Mucosa of descending colon (tissue), 3 donors: ENCODE measurements at regions not wholly inside any gene's neighbourhood (a gene's known extent, or its start where the extent isn't known, plus 50 kb on each side); places are given as distances from the start of the nearest gene placed in this dataset.

Experiments
- ATAC-seq: fragments of 200-7000 bp; cut with Tn5 transposase; one replicate; pipeline ENCODE4 v1.9.1; 2020; ENCODE audit warnings: mild to moderate bottlenecking, moderate library complexity
- DNase-seq, 3 donors: peaks; one replicate each; pipeline ENCODE4 v3.0.0-alpha.2; 2020
- H3K36me3 ChIP-seq: fragments of 200-600 bp; one replicate; pipeline ENCODE4 v1.8.0; 2021; ENCODE audit warnings: low read depth, mild to moderate bottlenecking
- H3K4me1 ChIP-seq: fragments of 200-600 bp; one replicate; pipeline ENCODE4 v1.8.0; 2021; ENCODE audit warnings: low read depth, mild to moderate bottlenecking
- H3K4me3 ChIP-seq: fragments of 200-600 bp; one replicate; pipeline ENCODE4 v1.8.0; 2021; ENCODE audit warnings: mild to moderate bottlenecking
- H3K9me3 ChIP-seq: fragments of 200-600 bp; one replicate; pipeline ENCODE4 v1.8.0; 2021; ENCODE audit warnings: mild to moderate bottlenecking
- CTCF ChIP-seq: fragments of 200-600 bp; IDR thresholded peaks from one replicate; pipeline ENCODE4 v1.8.0; 2022; ENCODE audit warnings: antibody characterized with exemption, mild to moderate bottlenecking
- intact Hi-C, 2 donors: fragments of 100-400 bp; cut with DNase I in 1 of 2; cut with micrococcal nuclease in 1 of 2; formaldehyde crosslinking; loops; one replicate each; pipeline versions ENCODE4 v1.11.0 to v1.11.1; 2022; cut with DNase I, micrococcal nuclease
- donor health status: DM: no; HTN: no; CAD: no; lungs with moderate emphysema.
- donor health status: DM: no; HTN: no; CAD: no.
- donor health status: DM: no; HTN: yes; CAD: no.

GRCh38 chr5:23064710-23065109 lies 211.6 kb upstream of the CDH12 start:
- ATAC-seq (no peak), DNase-seq (no peak)
- Histone ChIP-seq H3K4me3 (no peak overlapping the region), H3K4me1 (no peaks in the 10 kb centered on the region), H3K9me3 (no peaks in the 10 kb centered on the region), H3K36me3 (no peaks in the 10 kb centered on the region)
- TF ChIP-seq CTCF, result no peak
- intact Hi-C loops, result no loop called here

- Histone ChIP-seq H3K4me1 (no peaks in the 10 kb centered on the region), H3K36me3 (no peaks in the 10 kb centered on the region), H3K9me3 (no peaks in the 10 kb centered on the region), H3K4me3 (no peak overlapping the region)
- intact Hi-C loops, result no loop called here
- no peak for TF ChIP-seq CTCF
- no peak for ATAC-seq
- DNase-seq, result no peak
These were observed 200.7 kb upstream of the CDH12 start for GRCh38 chr5:23053846-23054245.

- intact Hi-C loops, result no loop called here
These were observed 189.1 kb upstream of the CDH12 start for GRCh38 chr5:23042226-23042625.

GRCh38 chr5:23035555-23036090 lies 182.5 kb upstream of the CDH12 start:
- Histone ChIP-seq H3K4me3 (no peak overlapping the region), H3K9me3 (no peaks in the 10 kb centered on the region), H3K4me1 (no peaks in the 10 kb centered on the region), H3K36me3 (no peaks in the 10 kb centered on the region)
- no peak for ATAC-seq
- intact Hi-C loops, result no loop called here
- no peak for TF ChIP-seq CTCF
- no peak for DNase-seq

More at GRCh38 chr5:23042226-23042625, 189.1 kb upstream of the CDH12 start:
- H3K9me3 ChIP-seq, result no peaks in the 10 kb centered on the region
- H3K4me3 ChIP-seq, result no peak overlapping the region
- TF ChIP-seq CTCF, result no peak
- no peaks in the 10 kb centered on the region for H3K36me3 ChIP-seq
- no peaks in the 10 kb centered on the region for H3K4me1 ChIP-seq
- DNase-seq, result no peak
- no peak for ATAC-seq

GRCh38 chr5:23033864-23034263 lies 180.7 kb upstream of the CDH12 start:
- no peak for TF ChIP-seq CTCF
- no peaks in the 10 kb centered on the region for H3K36me3 ChIP-seq
- H3K4me3 ChIP-seq, result no peak overlapping the region
- intact Hi-C loops, result no loop called here
- H3K4me1 ChIP-seq, result no peaks in the 10 kb centered on the region
- no peaks in the 10 kb centered on the region for H3K9me3 ChIP-seq
- no peak for DNase-seq
- ATAC-seq, result no peak

GRCh38 chr5:23029290-23029689 lies 176.1 kb upstream of the CDH12 start:
- intact Hi-C loops, result no loop called here
- no peaks in the 10 kb centered on the region for H3K9me3 ChIP-seq
- no peaks in the 10 kb centered on the region for H3K4me1 ChIP-seq
- no peaks in the 10 kb centered on the region for H3K36me3 ChIP-seq
- H3K4me3 ChIP-seq, result no peak overlapping the region
- ATAC-seq, result no peak
- TF ChIP-seq CTCF, result no peak
- DNase-seq, result no peak
